ENCODE measurements at regions not wholly inside any gene's neighbourhood (a gene's known extent, or its start where the extent isn't known, plus 50 kb on each side); places are given as distances from the start of the nearest gene placed in this dataset.

DNA sequence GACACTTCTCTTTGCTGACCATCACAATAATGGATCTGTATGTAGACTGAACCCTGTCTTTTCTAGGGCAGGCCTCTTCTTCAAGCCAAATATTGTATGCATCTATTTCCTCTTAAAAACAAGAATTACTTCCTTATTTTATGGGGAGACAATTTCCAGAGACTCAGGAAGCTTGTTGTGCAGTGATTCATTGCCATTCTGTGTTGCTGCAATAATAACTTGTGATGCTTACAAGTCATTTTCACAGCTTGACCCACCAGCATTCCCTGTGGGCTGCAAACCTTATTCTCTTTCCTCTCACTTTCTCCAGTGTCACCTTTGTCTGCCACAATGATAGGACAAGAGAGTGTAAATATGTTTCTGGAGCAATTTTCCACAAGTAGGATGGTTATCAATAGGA, 276.7 kb upstream of the SGO1 start:
- H3K4me1 Mint-ChIP-seq (ENCODE audit: low read depth, unreplicated experiment) = no peaks in the 10 kb centered on the region
- no peaks in the 10 kb centered on the region for H3K36me3 ChIP-seq (ENCODE audit: control insufficient read depth, insufficient read depth, low read length)
- CTCF ChIA-PET = no interaction called here
- TF ChIP-seq CTCF (IDR thresholded peaks at IDR 0.05; ENCODE audit: insufficient read depth in 1 of 2, low read depth in 1 of 2, low read length in 1 of 2, severe bottlenecking in 1 of 2, unreplicated experiment in 1 of 2) = no peak
- H3K4me3 ChIP-seq (ENCODE audit: low read depth, low read length) = no peak overlapping the region
- intact Hi-C loops (cut with micrococcal nuclease; ENCODE audit: unreplicated experiment) = no loop called here
- no peaks in the 10 kb centered on the region for H3K4me1 ChIP-seq
- no peaks in the 10 kb centered on the region for H3K36me3 Mint-ChIP-seq (ENCODE audit: insufficient read depth, unreplicated experiment)
- H3K4me3 Mint-ChIP-seq (ENCODE audit: unreplicated experiment) = no peak overlapping the region
- H3K9me3 Mint-ChIP-seq (ENCODE audit: unreplicated experiment) = peaks cover 14% of the 10 kb centered on the region
- H3K27me3 Mint-ChIP-seq (ENCODE audit: insufficient read depth, unreplicated experiment) = no peaks in the 10 kb centered on the region
- no peaks in the 10 kb centered on the region for H3K27me3 ChIP-seq (replicated peaks; ENCODE audit: control insufficient read depth, insufficient read depth, low read length)
- no peaks in the 10 kb centered on the region for H3K9me3 ChIP-seq
- H3K27ac Mint-ChIP-seq (ENCODE audit: unreplicated experiment) = no peak overlapping the region
- DNase-seq = no peak
- no TSS peak for BruUV-seq (replicated peaks)
- POLR2A ChIA-PET = no interaction called here

DNA sequence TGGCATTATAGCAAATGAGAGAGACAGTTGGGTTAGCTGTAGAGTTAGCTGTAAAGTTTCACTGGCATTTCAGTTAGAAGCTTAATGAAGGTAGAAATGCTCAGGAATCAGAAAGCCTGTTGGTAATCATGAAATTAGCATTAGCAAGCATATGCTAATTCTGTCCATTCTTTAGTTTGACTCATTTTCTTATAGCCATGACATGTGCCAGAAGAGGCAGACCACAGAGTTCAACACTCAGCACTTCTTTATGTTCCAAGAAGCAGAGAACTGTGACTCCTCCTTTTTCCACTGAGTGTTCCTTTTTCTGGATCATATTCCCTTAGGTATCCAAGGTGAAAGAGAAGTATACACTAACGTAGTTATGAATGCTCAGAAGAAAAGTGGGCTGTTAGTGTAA, 276.2 kb upstream of the SGO1 start:
- intact Hi-C loops (cut with micrococcal nuclease; ENCODE audit: unreplicated experiment) = no loop called here
- ChIA-PET CTCF (no interaction called here), POLR2A (no interaction called here)
- Histone ChIP-seq H3K9me3 (no peaks in the 10 kb centered on the region), H3K36me3 (ENCODE audit: control insufficient read depth, insufficient read depth, low read length) (no peaks in the 10 kb centered on the region), H3K4me3 (ENCODE audit: low read depth, low read length) (no peak overlapping the region), H3K27me3 (replicated peaks; ENCODE audit: control insufficient read depth, insufficient read depth, low read length) (no peaks in the 10 kb centered on the region), H3K4me1 (no peaks in the 10 kb centered on the region)
- Mint-ChIP-seq H3K27me3 (ENCODE audit: insufficient read depth, unreplicated experiment) (no peaks in the 10 kb centered on the region), H3K4me3 (ENCODE audit: unreplicated experiment) (no peak overlapping the region), H3K27ac (ENCODE audit: unreplicated experiment) (no peak overlapping the region), H3K36me3 (ENCODE audit: insufficient read depth, unreplicated experiment) (no peaks in the 10 kb centered on the region), H3K9me3 (ENCODE audit: unreplicated experiment) (peaks cover 19% of the 10 kb centered on the region), H3K4me1 (ENCODE audit: low read depth, unreplicated experiment) (no peaks in the 10 kb centered on the region)
- no peak for DNase-seq
- no peak for TF ChIP-seq CTCF (IDR thresholded peaks at IDR 0.05; ENCODE audit: insufficient read depth in 1 of 2, low read depth in 1 of 2, low read length in 1 of 2, severe bottlenecking in 1 of 2, unreplicated experiment in 1 of 2)
- no TSS peak for BruUV-seq (replicated peaks)

GRCh38 chr3:20458994-20459716, 273.1 kb upstream of the SGO1 start:
- intact Hi-C loops (cut with micrococcal nuclease; ENCODE audit: unreplicated experiment) = no loop called here

More at GRCh38 chr3:20458994-20459716, 273.1 kb upstream of the SGO1 start:
- H3K27me3 Mint-ChIP-seq (ENCODE audit: insufficient read depth, unreplicated experiment) = no peaks in the 10 kb centered on the region
- Histone ChIP-seq H3K4me3 (ENCODE audit: low read depth, low read length) (no peak overlapping the region), H3K4me1 (no peaks in the 10 kb centered on the region), H3K36me3 (ENCODE audit: control insufficient read depth, insufficient read depth, low read length) (no peaks in the 10 kb centered on the region), H3K9me3 (no peaks in the 10 kb centered on the region), H3K27me3 (replicated peaks; ENCODE audit: control insufficient read depth, insufficient read depth, low read length) (no peaks in the 10 kb centered on the region)
- H3K36me3 Mint-ChIP-seq (ENCODE audit: insufficient read depth, unreplicated experiment) = no peaks in the 10 kb centered on the region
- H3K27ac Mint-ChIP-seq (ENCODE audit: unreplicated experiment) = no peak overlapping the region
- H3K4me3 Mint-ChIP-seq (ENCODE audit: unreplicated experiment) = no peak overlapping the region
- TF ChIP-seq CTCF (IDR thresholded peaks at IDR 0.05; ENCODE audit: insufficient read depth in 1 of 2, low read depth in 1 of 2, low read length in 1 of 2, severe bottlenecking in 1 of 2, unreplicated experiment in 1 of 2) = no peak
- peaks cover 26% of the 10 kb centered on the region for H3K9me3 Mint-ChIP-seq (ENCODE audit: unreplicated experiment)
- no peaks in the 10 kb centered on the region for H3K4me1 Mint-ChIP-seq (ENCODE audit: low read depth, unreplicated experiment)
- CTCF ChIA-PET = no interaction called here
- POLR2A ChIA-PET = no interaction called here
- BruUV-seq (replicated peaks) = no TSS peak
- no peak for DNase-seq

Data from Caco-2 (cell line).